ENCODE measurements at regions not wholly inside any gene's neighbourhood (a gene's known extent, or its start where the extent isn't known, plus 50 kb on each side); places are given as distances from the start of the nearest gene placed in this dataset.

DNA sequence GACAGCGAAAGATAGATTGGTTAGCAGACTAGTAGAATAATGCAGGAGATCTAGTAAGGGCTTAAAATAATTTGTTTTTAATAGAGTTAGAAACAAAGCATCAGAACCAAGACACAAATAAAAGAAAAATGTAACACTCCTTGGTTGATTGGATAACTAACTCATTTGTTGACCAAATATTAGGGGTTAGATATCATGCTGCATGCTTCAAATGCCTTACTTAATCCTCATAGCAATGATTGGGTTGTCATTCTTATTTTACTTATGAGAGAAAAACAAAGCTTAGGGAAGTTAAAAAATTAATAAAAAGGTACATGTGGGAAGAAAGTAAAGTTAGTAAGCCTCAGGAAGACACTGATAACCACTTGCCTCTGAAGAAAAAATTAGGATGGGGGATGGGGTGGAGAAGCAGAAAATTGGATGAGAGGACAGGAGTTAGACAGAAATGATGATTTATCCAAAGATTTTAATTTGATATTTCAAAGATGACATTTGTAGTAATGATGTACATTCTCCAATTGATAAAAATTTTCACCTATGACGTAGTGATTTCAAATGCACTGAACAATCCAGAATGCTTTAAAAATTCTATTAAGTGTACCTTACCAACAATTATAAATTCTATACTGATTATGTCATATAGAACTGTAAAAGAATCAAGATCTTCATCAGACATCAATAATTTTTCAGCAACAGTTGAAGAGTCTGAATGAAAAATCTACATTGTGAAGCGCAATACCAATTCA is 374.7 kb downstream of the COL11A1 start:
- TF ChIP-seq, protein P1, sequence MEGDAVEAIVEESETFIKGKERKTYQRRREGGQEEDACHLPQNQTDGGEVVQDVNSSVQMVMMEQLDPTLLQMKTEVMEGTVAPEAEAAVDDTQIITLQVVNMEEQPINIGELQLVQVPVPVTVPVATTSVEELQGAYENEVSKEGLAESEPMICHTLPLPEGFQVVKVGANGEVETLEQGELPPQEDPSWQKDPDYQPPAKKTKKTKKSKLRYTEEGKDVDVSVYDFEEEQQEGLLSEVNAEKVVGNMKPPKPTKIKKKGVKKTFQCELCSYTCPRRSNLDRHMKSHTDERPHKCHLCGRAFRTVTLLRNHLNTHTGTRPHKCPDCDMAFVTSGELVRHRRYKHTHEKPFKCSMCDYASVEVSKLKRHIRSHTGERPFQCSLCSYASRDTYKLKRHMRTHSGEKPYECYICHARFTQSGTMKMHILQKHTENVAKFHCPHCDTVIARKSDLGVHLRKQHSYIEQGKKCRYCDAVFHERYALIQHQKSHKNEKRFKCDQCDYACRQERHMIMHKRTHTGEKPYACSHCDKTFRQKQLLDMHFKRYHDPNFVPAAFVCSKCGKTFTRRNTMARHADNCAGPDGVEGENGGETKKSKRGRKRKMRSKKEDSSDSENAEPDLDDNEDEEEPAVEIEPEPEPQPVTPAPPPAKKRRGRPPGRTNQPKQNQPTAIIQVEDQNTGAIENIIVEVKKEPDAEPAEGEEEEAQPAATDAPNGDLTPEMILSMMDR (IDR thresholded peaks at IDR 0.05): no peak
- no peak for TF ChIP-seq ZFX (IDR thresholded peaks at IDR 0.05; ENCODE audit: borderline replicate concordance)

DNA sequence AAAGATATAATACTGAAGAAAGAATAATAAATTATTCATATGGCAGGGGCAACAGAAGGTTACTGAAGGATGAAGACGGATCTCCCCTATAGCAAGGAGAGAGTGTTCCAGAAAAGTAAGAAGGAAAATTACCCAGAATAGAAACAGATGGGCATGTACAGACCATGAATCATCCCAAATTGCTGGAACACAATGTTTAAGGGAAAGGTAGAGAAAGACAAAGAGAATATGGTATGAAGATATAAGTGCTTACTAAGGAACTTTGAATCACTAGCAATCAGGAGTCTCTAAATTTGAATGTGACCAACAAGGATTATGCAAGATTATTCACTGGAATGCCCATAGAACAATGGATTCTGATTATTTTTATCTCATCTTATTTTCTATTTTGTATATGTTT is 375.4 kb downstream of the COL11A1 start:
- TF ChIP-seq, protein P1 (IDR thresholded peaks at IDR 0.05): no peak
- no peak for TF ChIP-seq ZFX (IDR thresholded peaks at IDR 0.05; ENCODE audit: borderline replicate concordance)
- H3K27ac ChIP-seq: no peak overlapping the region

More for the DNA sequence above, 374.7 kb downstream of the COL11A1 start:
- no peak overlapping the region for H3K27ac ChIP-seq

DNA sequence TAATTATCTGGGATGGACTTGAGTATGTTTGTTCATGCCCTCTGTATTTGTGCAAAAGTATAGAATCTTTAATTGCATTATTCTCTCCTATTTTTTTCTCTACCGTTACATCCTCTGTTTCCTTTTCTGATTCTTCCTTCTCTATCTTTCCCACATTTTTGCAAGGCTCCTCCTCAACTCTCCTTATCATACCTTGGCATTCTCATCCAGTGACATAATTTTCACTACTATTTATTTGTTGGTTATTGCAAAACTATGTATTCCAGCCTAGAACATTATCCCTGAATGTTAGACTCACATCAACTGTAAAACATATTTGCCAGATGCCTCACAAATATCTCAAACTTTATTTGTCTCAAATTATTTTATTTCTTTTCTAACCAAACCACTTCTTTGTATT is 381.9 kb downstream of the COL11A1 start:
- TF ChIP-seq ZFX (IDR thresholded peaks at IDR 0.05; ENCODE audit: borderline replicate concordance): no peak
- TF ChIP-seq, protein P1 (IDR thresholded peaks at IDR 0.05): no peak
- no peak overlapping the region for H3K27ac ChIP-seq

DNA sequence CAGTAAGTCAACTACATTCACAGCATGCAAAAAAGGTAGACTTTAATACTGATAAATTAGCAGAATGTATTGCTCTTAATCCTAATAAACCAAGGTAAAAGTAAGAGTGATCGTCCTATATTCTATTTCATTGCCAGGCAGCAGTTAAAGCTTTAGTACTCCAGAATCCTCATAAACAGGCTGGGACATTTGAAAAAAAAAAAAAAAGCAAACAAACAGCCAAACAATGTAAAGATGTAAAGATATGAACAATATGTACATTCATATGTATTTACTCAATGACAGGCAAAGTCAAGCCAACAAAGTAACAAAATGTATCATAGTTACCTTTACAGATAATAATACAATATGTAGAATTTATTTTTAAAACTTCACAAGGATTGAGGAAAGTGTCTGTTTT is 383.6 kb downstream of the COL11A1 start:
- H3K27ac ChIP-seq: 0 out of 2 replicates have a peak overlapping the region, but pooled peaks have one; percentile 0
- TF ChIP-seq, protein P1 (IDR thresholded peaks at IDR 0.05): no peak
- no peak for TF ChIP-seq ZFX (IDR thresholded peaks at IDR 0.05; ENCODE audit: borderline replicate concordance)

DNA sequence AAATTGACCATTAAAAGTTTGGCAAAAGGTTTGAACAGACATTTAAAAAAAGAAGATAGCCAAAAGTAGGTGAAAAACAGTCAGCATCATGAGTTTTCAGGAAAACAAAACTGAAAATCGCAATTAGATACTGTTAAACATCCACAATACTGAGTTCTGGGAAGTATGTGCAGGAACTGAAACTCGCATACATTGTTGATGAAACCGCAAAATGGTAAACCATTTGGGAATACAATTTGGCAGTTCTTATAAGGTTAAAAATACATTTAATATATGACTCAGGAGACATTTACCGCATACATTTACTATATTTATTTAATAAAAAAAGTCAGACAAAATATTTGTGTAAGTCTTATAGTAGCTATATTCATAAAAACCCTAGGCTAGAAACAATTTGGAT is 393.2 kb downstream of the COL11A1 start:
- TF ChIP-seq, protein P1 (IDR thresholded peaks at IDR 0.05): no peak
- no peak for TF ChIP-seq ZFX (IDR thresholded peaks at IDR 0.05; ENCODE audit: borderline replicate concordance)

DNA sequence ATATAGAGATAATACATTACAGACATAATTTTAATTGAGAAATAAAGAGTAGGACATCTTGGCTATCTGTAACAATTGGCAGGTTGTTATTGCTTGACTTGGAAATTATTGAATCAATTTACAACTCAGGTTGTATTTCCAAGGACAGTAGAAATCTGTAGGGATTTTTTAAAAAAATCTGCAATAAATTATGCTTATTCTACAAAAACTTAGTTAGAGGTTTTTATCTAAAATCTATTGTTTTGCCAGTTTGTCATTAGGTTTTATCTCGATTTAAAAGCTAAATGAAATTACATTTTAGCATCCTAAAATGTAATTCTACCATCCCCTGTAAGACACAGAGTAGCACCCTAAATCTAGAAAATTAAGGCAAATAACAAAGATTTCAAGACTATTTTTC is 408.8 kb downstream of the COL11A1 start:
- TF ChIP-seq ZFX (IDR thresholded peaks at IDR 0.05; ENCODE audit: borderline replicate concordance): no peak
- TF ChIP-seq, protein P1 (IDR thresholded peaks at IDR 0.05): no peak
- H3K27ac ChIP-seq: no peak overlapping the region

More for the DNA sequence above, 393.2 kb downstream of the COL11A1 start:
- no peak overlapping the region for H3K27ac ChIP-seq

DNA sequence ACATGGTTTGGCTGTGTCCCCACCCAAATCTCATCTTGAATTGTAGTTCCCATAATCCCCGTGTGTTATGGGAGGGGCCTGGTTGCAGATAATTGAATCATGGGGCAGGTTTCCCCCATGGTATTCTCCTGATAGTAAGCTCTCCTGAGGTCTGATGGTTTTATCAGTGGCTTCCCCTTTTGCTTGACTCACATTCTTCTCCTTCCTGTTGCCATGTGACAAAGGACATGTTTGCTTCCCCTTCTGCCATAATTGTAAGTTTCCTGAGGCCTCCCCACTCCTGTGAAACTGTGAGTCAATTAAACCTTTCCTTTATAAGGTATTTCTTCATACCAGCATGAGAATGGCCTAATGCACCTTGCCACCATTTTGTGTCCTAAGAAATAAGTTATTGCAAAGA is 415.0 kb downstream of the COL11A1 start:
- TF ChIP-seq ZFX (IDR thresholded peaks at IDR 0.05; ENCODE audit: borderline replicate concordance): no peak
- TF ChIP-seq, protein P1 (IDR thresholded peaks at IDR 0.05): no peak
- H3K27ac ChIP-seq: no peak overlapping the region
